Renal cortex interstitium (tissue), 11 donors: ENCODE measurements at regions not wholly inside any gene's neighbourhood (a gene's known extent, or its start where the extent isn't known, plus 50 kb on each side); places are given as distances from the start of the nearest gene placed in this dataset.

ENCODE experiments used
- DNase-seq, 11 donors: peaks; one replicate each; pipeline ENCODE4 v3.0.0-alpha.2; 2013; ENCODE audit warnings: low read depth in 9 of 11, low spot score in 4 of 11; ENCODE audit errors: extremely low read depth in 1 of 11

GRCh38 chr4:113849771-113850170, 88.2 kb upstream of the CAMK2D start:
- no peak for DNase-seq

- DNase-seq: no peak
Observed at GRCh38 chr4:113847710-113848109, 86.2 kb upstream of the CAMK2D start.

- no peak for DNase-seq
Observed at GRCh38 chr4:113846433-113846832, 84.9 kb upstream of the CAMK2D start.

- DNase-seq: no peak
Observed at GRCh38 chr4:113845138-113845537, 83.6 kb upstream of the CAMK2D start.

GRCh38 chr4:113844369-113844768, 82.8 kb upstream of the CAMK2D start:
- no peak for DNase-seq

GRCh38 chr4:113840861-113841260, 79.3 kb upstream of the CAMK2D start:
- no peak for DNase-seq

- DNase-seq: no peak
Observed at GRCh38 chr4:113838460-113838859, 76.9 kb upstream of the CAMK2D start.

GRCh38 chr4:113837397-113837796, 75.9 kb upstream of the CAMK2D start:
- no peak for DNase-seq

GRCh38 chr4:113835005-113835404, 73.5 kb upstream of the CAMK2D start:
- DNase-seq: no peak

GRCh38 chr4:113834298-113834697, 72.8 kb upstream of the CAMK2D start:
- no peak for DNase-seq

- DNase-seq: no peak
Observed at GRCh38 chr4:113832803-113833202, 71.3 kb upstream of the CAMK2D start.

- no peak for DNase-seq
Observed at GRCh38 chr4:113831457-113831856, 69.9 kb upstream of the CAMK2D start.

GRCh38 chr4:113828702-113829101, 67.2 kb upstream of the CAMK2D start:
- no peak for DNase-seq

GRCh38 chr4:113827285-113827684, 65.7 kb upstream of the CAMK2D start:
- no peak for DNase-seq

- DNase-seq: no peak
Observed at GRCh38 chr4:113826421-113826820, 64.9 kb upstream of the CAMK2D start.

GRCh38 chr4:113825272-113825671, 63.7 kb upstream of the CAMK2D start:
- DNase-seq: no peak

GRCh38 chr4:113824396-113824795, 62.9 kb upstream of the CAMK2D start:
- DNase-seq: no peak

- no peak for DNase-seq
Observed at GRCh38 chr4:113823291-113823659, 61.7 kb upstream of the CAMK2D start.

- DNase-seq: peak in 1 of 11 donors; percentile 22
Observed at GRCh38 chr4:113822555-113823290, 61.2 kb upstream of the CAMK2D start.

GRCh38 chr4:113821856-113822255, 60.3 kb upstream of the CAMK2D start:
- peak in 1 of 11 donors; percentile 25 for DNase-seq

- DNase-seq: no peak
Observed at GRCh38 chr4:113820108-113820507, 58.6 kb upstream of the CAMK2D start.
